Right atrium auricular region (tissue), 2 donors: ENCODE measurements at regions not wholly inside any gene's neighbourhood (a gene's known extent, or its start where the extent isn't known, plus 50 kb on each side); places are given as distances from the start of the nearest gene placed in this dataset.

Experiments used
- DNase-seq: peaks from one replicate; pipeline ENCODE4 v3.0.0-alpha.2; 2019; ENCODE audit warnings: low spot score
- H3K27ac ChIP-seq, 2 donors: fragments of 200-600 bp; sonication (generic); 1 replicate in 1 of 2; 2 replicates in 1 of 2; pipeline ENCODE4 v1.5.1; 2016 to 2019
- H3K27me3 ChIP-seq, 2 donors: fragments of 200-600 bp; sonication (generic); one replicate each; pipeline versions ENCODE4 v1.5.1 to v1.6.0; 2017 to 2019
- H3K36me3 ChIP-seq: fragments of 200-600 bp; sonication (generic); one replicate; pipeline ENCODE4 v1.5.1; 2016
- H3K4me1 ChIP-seq, 2 donors: fragments of 200-600 bp; sonication (generic); one replicate each; pipeline versions ENCODE4 v1.5.1 to v1.6.0; 2017 to 2019
- H3K4me3 ChIP-seq, 2 donors: fragments of 200-600 bp; sonication (generic); 1 replicate in 1 of 2; 2 replicates in 1 of 2; pipeline ENCODE4 v1.5.1; 2017 to 2019; ENCODE audit warnings: mild to moderate bottlenecking in 1 of 2, moderate library complexity in 1 of 2
- H3K9me3 ChIP-seq, 2 donors: fragments of 200-600 bp; sonication (generic); one replicate each; pipeline ENCODE4 v1.5.1; 2019
- TF ChIP-seq, protein P1 (sequence below), 2 donors: fragments of 200-600 bp; sonication (generic); IDR thresholded peaks; one replicate each; pipeline ENCODE4 v1.5.1; 2019; ENCODE audit warnings: antibody characterized with exemption in 2 of 2

DNA sequence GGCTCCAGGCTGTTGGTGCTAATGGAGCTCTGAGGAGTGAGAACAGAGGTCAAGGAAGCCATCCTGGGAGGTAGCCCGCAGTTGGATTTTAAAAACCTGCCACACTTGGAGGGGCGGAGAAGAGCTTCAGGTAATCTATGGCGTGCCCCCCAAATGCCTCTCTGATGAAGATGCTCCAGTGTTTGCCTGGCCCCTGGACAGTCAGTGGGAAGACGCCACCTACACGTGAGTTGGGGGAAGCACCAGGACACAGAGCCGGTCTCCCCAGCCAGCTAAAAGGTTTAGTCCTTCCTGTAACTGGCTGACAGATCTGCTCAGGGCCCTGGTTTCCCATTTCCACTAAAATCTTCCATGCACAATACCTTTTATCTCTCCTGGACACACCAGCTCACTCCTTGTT lies 225.0 kb downstream of the TTC32 start:
- DNase-seq: no peak
- TF ChIP-seq, protein P1, sequence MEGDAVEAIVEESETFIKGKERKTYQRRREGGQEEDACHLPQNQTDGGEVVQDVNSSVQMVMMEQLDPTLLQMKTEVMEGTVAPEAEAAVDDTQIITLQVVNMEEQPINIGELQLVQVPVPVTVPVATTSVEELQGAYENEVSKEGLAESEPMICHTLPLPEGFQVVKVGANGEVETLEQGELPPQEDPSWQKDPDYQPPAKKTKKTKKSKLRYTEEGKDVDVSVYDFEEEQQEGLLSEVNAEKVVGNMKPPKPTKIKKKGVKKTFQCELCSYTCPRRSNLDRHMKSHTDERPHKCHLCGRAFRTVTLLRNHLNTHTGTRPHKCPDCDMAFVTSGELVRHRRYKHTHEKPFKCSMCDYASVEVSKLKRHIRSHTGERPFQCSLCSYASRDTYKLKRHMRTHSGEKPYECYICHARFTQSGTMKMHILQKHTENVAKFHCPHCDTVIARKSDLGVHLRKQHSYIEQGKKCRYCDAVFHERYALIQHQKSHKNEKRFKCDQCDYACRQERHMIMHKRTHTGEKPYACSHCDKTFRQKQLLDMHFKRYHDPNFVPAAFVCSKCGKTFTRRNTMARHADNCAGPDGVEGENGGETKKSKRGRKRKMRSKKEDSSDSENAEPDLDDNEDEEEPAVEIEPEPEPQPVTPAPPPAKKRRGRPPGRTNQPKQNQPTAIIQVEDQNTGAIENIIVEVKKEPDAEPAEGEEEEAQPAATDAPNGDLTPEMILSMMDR (IDR thresholded peaks at IDR 0.05): no peak
- Histone ChIP-seq H3K4me1 (peaks cover 0 to 19% of the 10 kb centered on the region in 2 donors), H3K4me3 (no peak overlapping the region), H3K27me3 (no peaks in the 10 kb centered on the region), H3K27ac (no peak overlapping the region), H3K36me3 (no peaks in the 10 kb centered on the region), H3K9me3 (no peaks in the 10 kb centered on the region)

- Histone ChIP-seq H3K4me3 (no peak overlapping the region), H3K27me3 (no peaks in the 10 kb centered on the region), H3K4me1 (peaks cover 0 to 19% of the 10 kb centered on the region in 2 donors), H3K36me3 (no peaks in the 10 kb centered on the region), H3K9me3 (no peaks in the 10 kb centered on the region), H3K27ac (no peak overlapping the region)
- TF ChIP-seq, protein P1 (IDR thresholded peaks at IDR 0.05): no peak
- no peak for DNase-seq
These were observed 225.8 kb downstream of the TTC32 start for GRCh38 chr2:19675856-19676460.

GRCh38 chr2:19675003-19675629 lies 226.7 kb downstream of the TTC32 start:
- H3K27ac ChIP-seq: no peak overlapping the region
- no peaks in the 10 kb centered on the region for H3K27me3 ChIP-seq
- no peak overlapping the region for H3K4me3 ChIP-seq
- TF ChIP-seq, protein P1 (IDR thresholded peaks at IDR 0.05): no peak
- H3K9me3 ChIP-seq: no peaks in the 10 kb centered on the region
- peaks cover 0 to 19% of the 10 kb centered on the region in 2 donors for H3K4me1 ChIP-seq
- H3K36me3 ChIP-seq: no peaks in the 10 kb centered on the region
- DNase-seq: no peak

- TF ChIP-seq, protein P1 (IDR thresholded peaks at IDR 0.05): no peak
- no peaks in the 10 kb centered on the region for H3K36me3 ChIP-seq
- no peak overlapping the region for H3K4me3 ChIP-seq
- no peaks in the 10 kb centered on the region for H3K9me3 ChIP-seq
- peaks cover 0 to 19% of the 10 kb centered on the region in 2 donors for H3K4me1 ChIP-seq
- peak overlapping the region; percentile 35 to 74 for H3K27ac ChIP-seq
- no peaks in the 10 kb centered on the region for H3K27me3 ChIP-seq
- no peak for DNase-seq
These were observed 227.5 kb downstream of the TTC32 start for GRCh38 chr2:19674051-19675002.

DNA sequence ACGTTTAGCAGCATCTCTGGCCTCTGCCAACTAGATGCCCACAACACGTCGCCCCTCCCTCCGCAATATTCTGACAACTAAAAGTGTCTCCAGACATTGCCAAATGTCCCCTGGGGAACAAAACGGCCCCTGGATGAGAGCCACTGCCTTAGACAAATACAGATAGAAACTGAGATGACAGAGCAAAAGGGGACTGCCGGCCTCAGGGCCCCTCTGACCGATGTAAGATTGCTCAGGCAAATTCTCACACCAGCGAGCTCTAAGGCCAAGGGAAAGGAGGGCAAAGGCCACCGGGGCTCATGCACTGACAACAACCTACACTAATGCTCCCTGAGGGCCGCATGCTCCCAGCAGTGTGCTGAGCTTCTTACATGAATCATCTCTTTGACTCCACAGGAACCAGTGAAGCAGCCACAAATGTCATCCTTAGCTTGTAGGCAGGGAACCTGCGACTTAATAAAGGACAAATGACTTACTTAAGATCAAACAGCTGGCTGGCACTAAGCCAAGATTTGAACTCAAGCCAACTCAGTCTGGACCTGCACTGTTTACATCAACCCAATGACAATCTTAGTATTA lies 228.5 kb downstream of the TTC32 start:
- no peaks in the 10 kb centered on the region for H3K36me3 ChIP-seq
- H3K27ac ChIP-seq: peak overlapping the region; percentile 35 to 74
- no peak overlapping the region for H3K4me3 ChIP-seq
- H3K4me1 ChIP-seq: peaks cover 0 to 19% of the 10 kb centered on the region in 2 donors
- H3K9me3 ChIP-seq: no peaks in the 10 kb centered on the region
- H3K27me3 ChIP-seq: no peaks in the 10 kb centered on the region
- TF ChIP-seq, protein P1 (IDR thresholded peaks at IDR 0.05): no peak
- no peak for DNase-seq
